WTC11 (cell line): ENCODE measurements at regions not wholly inside any gene's neighbourhood (a gene's known extent, or its start where the extent isn't known, plus 50 kb on each side); places are given as distances from the start of the nearest gene placed in this dataset.

Source experiments
- ATAC-seq: fragments of 200-7000 bp; cut with Tn5 transposase; 2 replicates; pipeline ENCODE4 v1.10.0; 2021; ENCODE audit warnings: mild to moderate bottlenecking, moderate library complexity
- CTCF ChIA-PET: fragments of 300-600 bp; sonication (Branson Sonifier 250); formaldehyde crosslinking; loops from one replicate; lab custom pipeline; 2021; ENCODE audit warnings: antibody characterized with exemption; lab: Charles Lee
- POLR2A ChIA-PET: fragments of 350-600 bp; sonication (Branson Sonifier 250); formaldehyde crosslinking; loops from one replicate; lab custom pipeline; 2021; ENCODE audit warnings: antibody characterized with exemption; lab: Charles Lee
- DNase-seq: peaks from one replicate; pipeline ENCODE4 v3.0.0; 2021; ENCODE audit warnings: low spot score
- H3K27ac Mint-ChIP-seq: 2 replicates; pipeline ENCODE4 v1.8.0; 2021; ENCODE audit warnings: mixed read lengths
- H3K27me3 Mint-ChIP-seq: 2 replicates; pipeline ENCODE4 v1.8.0; 2021; ENCODE audit warnings: low read depth, mild to moderate bottlenecking, moderate library complexity, mixed read lengths
- H3K36me3 Mint-ChIP-seq: 2 replicates; pipeline ENCODE4 v1.8.0; 2021; ENCODE audit warnings: mixed read lengths
- H3K4me1 Mint-ChIP-seq: 2 replicates; pipeline ENCODE4 v1.8.0; 2022; ENCODE audit warnings: mixed read lengths
- H3K4me3 Mint-ChIP-seq: 2 replicates; pipeline ENCODE4 v1.8.0; 2021; ENCODE audit warnings: mild to moderate bottlenecking, moderate library complexity, mixed read lengths
- H3K9me3 Mint-ChIP-seq: 2 replicates; pipeline ENCODE4 v1.8.0; 2021; ENCODE audit warnings: mixed read lengths
- ETV6 ChIP-seq: sonication (generic); formaldehyde crosslinking; IDR thresholded peaks from 2 replicates; pipeline ENCODE4 v1.8.1; 2022; ENCODE audit warnings: mild to moderate bottlenecking, missing genetic modification reagents
- FOXJ3 ChIP-seq: sonication (generic); formaldehyde crosslinking; IDR thresholded peaks from 2 replicates; pipeline ENCODE4 v1.9.0; 2021; ENCODE audit warnings: missing genetic modification reagents, mild to moderate bottlenecking, borderline replicate concordance
- FOXK1 ChIP-seq: sonication (generic); formaldehyde crosslinking; IDR thresholded peaks from 2 replicates; pipeline ENCODE4 v1.8.0; 2022; ENCODE audit warnings: mild to moderate bottlenecking, moderate library complexity, missing genetic modification reagents
- ZNF232 ChIP-seq: sonication (generic); formaldehyde crosslinking; IDR thresholded peaks from 2 replicates; pipeline ENCODE4 v1.8.0; 2022; ENCODE audit warnings: mild to moderate bottlenecking, missing genetic modification reagents
- ZNF263 ChIP-seq: sonication (generic); formaldehyde crosslinking; IDR thresholded peaks from 2 replicates; pipeline ENCODE4 v1.8.1; 2022; ENCODE audit warnings: low read depth, mild to moderate bottlenecking, moderate library complexity, missing genetic modification reagents
- TF ChIP-seq, protein P1 (sequence below): sonication (generic); formaldehyde crosslinking; IDR thresholded peaks from 2 replicates; pipeline ENCODE4 v1.8.0; 2022; ENCODE audit warnings: missing genetic modification reagents
- TF ChIP-seq, protein P2 (sequence below): fragments of 250-450 bp; sonication (Bioruptor Pico); IDR thresholded peaks from 2 replicates; pipeline ENCODE4 v1.9.0; 2021; ENCODE audit warnings: mild to moderate bottlenecking, borderline replicate concordance
- TF ChIP-seq, protein P3 (sequence below): fragments of 250-450 bp; sonication (Bioruptor Pico); IDR thresholded peaks from 2 replicates; pipeline ENCODE4 v1.8.0; 2021; ENCODE audit warnings: mild to moderate bottlenecking
- TF ChIP-seq, protein P4 (sequence below): fragments of 250-450 bp; sonication (Bioruptor Pico); IDR thresholded peaks from 2 replicates; pipeline ENCODE4 v1.9.0; 2021; ENCODE audit warnings: mild to moderate bottlenecking
- TF ChIP-seq, protein P5 (sequence below): sonication (generic); formaldehyde crosslinking; IDR thresholded peaks from 2 replicates; pipeline ENCODE4 v1.8.0; 2022; ENCODE audit warnings: mild to moderate bottlenecking, missing genetic modification reagents
- TF ChIP-seq, protein P6 (sequence below): sonication (generic); formaldehyde crosslinking; IDR thresholded peaks from 2 replicates; pipeline ENCODE4 v1.8.1; 2022; ENCODE audit warnings: mild to moderate bottlenecking, missing genetic modification reagents, moderate library complexity, borderline replicate concordance
- TF ChIP-seq, protein P7 (sequence below): sonication (generic); formaldehyde crosslinking; IDR thresholded peaks from 2 replicates; pipeline ENCODE4 v1.8.1; 2022; ENCODE audit warnings: low read depth, mild to moderate bottlenecking, moderate library complexity, missing genetic modification reagents, borderline replicate concordance

DNA sequence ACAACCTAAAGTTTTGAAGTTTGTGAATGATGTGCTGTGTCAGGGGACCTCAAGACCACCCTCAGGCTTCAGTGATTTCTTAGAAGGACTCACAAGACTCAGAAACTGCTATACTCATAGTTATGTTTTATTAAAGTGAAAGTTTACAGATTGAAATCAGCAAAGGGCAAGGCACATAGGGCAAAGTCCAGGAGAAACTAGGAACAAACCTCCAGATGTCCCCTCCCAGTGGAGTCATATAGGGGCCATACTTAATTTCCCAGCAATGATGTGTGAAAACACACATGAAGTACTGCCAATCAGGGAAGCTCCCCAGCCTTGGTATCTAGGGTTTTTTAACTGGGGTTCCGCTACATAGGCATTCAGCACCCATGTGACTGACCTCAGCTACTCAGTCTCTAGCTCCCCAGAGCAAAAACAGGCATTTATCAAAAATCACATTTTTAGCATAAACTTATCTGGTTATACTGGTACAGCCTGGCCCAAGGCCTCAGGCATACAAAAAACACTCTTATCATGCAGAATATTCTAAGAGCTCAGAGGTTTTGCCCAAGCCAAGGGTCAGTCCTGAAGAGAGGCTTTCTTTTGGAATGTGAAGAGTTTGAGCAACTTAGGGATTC, 74.7 kb upstream of the ANKRD55 start:
- Mint-ChIP-seq H3K4me3 (no peak overlapping the region), H3K36me3 (peaks cover 14% of the 10 kb centered on the region), H3K4me1 (no peaks in the 10 kb centered on the region), H3K27ac (no peak overlapping the region), H3K27me3 (peaks cover 22% of the 10 kb centered on the region), H3K9me3 (peaks cover 27% of the 10 kb centered on the region)
- DNase-seq (no peak), ATAC-seq (no peak)
- CTCF ChIA-PET = no interaction called here
- POLR2A ChIA-PET = no interaction called here
- TF ChIP-seq, protein P1, sequence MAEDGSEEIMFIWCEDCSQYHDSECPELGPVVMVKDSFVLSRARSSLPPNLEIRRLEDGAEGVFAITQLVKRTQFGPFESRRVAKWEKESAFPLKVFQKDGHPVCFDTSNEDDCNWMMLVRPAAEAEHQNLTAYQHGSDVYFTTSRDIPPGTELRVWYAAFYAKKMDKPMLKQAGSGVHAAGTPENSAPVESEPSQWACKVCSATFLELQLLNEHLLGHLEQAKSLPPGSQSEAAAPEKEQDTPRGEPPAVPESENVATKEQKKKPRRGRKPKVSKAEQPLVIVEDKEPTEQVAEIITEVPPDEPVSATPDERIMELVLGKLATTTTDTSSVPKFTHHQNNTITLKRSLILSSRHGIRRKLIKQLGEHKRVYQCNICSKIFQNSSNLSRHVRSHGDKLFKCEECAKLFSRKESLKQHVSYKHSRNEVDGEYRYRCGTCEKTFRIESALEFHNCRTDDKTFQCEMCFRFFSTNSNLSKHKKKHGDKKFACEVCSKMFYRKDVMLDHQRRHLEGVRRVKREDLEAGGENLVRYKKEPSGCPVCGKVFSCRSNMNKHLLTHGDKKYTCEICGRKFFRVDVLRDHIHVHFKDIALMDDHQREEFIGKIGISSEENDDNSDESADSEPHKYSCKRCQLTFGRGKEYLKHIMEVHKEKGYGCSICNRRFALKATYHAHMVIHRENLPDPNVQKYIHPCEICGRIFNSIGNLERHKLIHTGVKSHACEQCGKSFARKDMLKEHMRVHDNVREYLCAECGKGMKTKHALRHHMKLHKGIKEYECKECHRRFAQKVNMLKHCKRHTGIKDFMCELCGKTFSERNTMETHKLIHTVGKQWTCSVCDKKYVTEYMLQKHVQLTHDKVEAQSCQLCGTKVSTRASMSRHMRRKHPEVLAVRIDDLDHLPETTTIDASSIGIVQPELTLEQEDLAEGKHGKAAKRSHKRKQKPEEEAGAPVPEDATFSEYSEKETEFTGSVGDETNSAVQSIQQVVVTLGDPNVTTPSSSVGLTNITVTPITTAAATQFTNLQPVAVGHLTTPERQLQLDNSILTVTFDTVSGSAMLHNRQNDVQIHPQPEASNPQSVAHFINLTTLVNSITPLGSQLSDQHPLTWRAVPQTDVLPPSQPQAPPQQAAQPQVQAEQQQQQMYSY (CRISPR knock-in tag) = no peak
- TF ChIP-seq FOXK1 (CRISPR knock-in tag) (no peak), FOXJ3 (CRISPR knock-in tag) (no peak), ZNF263 (CRISPR knock-in tag) (no peak), ETV6 (CRISPR knock-in tag) (no peak), ZNF232 (CRISPR knock-in tag) (no peak)
- TF ChIP-seq, protein P2, sequence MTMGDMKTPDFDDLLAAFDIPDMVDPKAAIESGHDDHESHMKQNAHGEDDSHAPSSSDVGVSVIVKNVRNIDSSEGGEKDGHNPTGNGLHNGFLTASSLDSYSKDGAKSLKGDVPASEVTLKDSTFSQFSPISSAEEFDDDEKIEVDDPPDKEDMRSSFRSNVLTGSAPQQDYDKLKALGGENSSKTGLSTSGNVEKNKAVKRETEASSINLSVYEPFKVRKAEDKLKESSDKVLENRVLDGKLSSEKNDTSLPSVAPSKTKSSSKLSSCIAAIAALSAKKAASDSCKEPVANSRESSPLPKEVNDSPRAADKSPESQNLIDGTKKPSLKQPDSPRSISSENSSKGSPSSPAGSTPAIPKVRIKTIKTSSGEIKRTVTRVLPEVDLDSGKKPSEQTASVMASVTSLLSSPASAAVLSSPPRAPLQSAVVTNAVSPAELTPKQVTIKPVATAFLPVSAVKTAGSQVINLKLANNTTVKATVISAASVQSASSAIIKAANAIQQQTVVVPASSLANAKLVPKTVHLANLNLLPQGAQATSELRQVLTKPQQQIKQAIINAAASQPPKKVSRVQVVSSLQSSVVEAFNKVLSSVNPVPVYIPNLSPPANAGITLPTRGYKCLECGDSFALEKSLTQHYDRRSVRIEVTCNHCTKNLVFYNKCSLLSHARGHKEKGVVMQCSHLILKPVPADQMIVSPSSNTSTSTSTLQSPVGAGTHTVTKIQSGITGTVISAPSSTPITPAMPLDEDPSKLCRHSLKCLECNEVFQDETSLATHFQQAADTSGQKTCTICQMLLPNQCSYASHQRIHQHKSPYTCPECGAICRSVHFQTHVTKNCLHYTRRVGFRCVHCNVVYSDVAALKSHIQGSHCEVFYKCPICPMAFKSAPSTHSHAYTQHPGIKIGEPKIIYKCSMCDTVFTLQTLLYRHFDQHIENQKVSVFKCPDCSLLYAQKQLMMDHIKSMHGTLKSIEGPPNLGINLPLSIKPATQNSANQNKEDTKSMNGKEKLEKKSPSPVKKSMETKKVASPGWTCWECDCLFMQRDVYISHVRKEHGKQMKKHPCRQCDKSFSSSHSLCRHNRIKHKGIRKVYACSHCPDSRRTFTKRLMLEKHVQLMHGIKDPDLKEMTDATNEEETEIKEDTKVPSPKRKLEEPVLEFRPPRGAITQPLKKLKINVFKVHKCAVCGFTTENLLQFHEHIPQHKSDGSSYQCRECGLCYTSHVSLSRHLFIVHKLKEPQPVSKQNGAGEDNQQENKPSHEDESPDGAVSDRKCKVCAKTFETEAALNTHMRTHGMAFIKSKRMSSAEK = no peak
- TF ChIP-seq, protein P3, sequence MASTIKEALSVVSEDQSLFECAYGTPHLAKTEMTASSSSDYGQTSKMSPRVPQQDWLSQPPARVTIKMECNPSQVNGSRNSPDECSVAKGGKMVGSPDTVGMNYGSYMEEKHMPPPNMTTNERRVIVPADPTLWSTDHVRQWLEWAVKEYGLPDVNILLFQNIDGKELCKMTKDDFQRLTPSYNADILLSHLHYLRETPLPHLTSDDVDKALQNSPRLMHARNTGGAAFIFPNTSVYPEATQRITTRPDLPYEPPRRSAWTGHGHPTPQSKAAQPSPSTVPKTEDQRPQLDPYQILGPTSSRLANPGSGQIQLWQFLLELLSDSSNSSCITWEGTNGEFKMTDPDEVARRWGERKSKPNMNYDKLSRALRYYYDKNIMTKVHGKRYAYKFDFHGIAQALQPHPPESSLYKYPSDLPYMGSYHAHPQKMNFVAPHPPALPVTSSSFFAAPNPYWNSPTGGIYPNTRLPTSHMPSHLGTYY (CRISPR knock-in tag) = no peak
- TF ChIP-seq, protein P4, sequence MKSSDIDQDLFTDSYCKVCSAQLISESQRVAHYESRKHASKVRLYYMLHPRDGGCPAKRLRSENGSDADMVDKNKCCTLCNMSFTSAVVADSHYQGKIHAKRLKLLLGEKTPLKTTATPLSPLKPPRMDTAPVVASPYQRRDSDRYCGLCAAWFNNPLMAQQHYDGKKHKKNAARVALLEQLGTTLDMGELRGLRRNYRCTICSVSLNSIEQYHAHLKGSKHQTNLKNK (CRISPR knock-in tag) = no peak
- TF ChIP-seq, protein P5, sequence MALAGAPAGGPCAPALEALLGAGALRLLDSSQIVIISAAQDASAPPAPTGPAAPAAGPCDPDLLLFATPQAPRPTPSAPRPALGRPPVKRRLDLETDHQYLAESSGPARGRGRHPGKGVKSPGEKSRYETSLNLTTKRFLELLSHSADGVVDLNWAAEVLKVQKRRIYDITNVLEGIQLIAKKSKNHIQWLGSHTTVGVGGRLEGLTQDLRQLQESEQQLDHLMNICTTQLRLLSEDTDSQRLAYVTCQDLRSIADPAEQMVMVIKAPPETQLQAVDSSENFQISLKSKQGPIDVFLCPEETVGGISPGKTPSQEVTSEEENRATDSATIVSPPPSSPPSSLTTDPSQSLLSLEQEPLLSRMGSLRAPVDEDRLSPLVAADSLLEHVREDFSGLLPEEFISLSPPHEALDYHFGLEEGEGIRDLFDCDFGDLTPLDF (CRISPR knock-in tag) = no peak
- TF ChIP-seq, protein P6, sequence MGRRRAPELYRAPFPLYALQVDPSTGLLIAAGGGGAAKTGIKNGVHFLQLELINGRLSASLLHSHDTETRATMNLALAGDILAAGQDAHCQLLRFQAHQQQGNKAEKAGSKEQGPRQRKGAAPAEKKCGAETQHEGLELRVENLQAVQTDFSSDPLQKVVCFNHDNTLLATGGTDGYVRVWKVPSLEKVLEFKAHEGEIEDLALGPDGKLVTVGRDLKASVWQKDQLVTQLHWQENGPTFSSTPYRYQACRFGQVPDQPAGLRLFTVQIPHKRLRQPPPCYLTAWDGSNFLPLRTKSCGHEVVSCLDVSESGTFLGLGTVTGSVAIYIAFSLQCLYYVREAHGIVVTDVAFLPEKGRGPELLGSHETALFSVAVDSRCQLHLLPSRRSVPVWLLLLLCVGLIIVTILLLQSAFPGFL (CRISPR knock-in tag) = no peak
- TF ChIP-seq, protein P7, sequence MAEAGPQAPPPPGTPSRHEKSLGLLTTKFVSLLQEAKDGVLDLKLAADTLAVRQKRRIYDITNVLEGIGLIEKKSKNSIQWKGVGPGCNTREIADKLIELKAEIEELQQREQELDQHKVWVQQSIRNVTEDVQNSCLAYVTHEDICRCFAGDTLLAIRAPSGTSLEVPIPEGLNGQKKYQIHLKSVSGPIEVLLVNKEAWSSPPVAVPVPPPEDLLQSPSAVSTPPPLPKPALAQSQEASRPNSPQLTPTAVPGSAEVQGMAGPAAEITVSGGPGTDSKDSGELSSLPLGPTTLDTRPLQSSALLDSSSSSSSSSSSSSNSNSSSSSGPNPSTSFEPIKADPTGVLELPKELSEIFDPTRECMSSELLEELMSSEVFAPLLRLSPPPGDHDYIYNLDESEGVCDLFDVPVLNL (CRISPR knock-in tag) = no peak
